ENCODE measurements at regions not wholly inside any gene's neighbourhood (a gene's known extent, or its start where the extent isn't known, plus 50 kb on each side); places are given as distances from the start of the nearest gene placed in this dataset.

DNA sequence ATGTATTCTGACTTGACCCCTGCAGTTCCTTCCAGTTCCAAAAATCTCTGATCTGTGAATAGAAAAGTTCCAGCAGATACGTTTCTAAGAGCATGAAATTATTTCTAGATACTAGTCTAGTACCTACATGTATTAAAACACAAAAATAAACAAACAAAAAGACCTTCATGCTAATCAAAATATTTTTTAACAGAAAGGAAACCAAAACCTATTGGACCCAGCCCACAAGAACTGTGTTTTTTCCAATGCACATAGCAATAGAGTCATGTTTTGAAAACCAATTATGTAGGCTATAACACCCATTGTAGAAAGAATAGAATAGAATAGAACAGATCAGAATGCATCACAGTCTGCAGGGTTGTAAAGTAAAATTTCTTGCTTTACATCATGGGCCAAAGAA is 158.6 kb upstream of the TNFAIP3 start:
- Histone ChIP-seq H3K4me2 (ENCODE audit: insufficient read depth, insufficient read length, low read length) (no peak overlapping the region), H3K4me1 (ENCODE audit: insufficient read depth, low read length) (no peaks in the 10 kb centered on the region), H3K27ac (ENCODE audit: insufficient read length, low read depth, low read length) (no peak overlapping the region), H3K79me1 (ENCODE audit: insufficient read depth, low read depth, low read length, poor library complexity, severe bottlenecking) (no peaks in the 10 kb centered on the region), H3K56ac (ENCODE audit: insufficient read length, low read depth, low read length) (no peak overlapping the region), H4K8ac (replicated peaks; ENCODE audit: insufficient read length, low read depth, low read length) (no peak overlapping the region), H2BK20ac (ENCODE audit: low read depth, low read length, poor library complexity, severe bottlenecking) (no peak overlapping the region), H2AFZ (ENCODE audit: low read length) (no peak overlapping the region), H2BK120ac (ENCODE audit: low read depth, low read length, poor library complexity, severe bottlenecking) (no peak overlapping the region), H4K20me1 (ENCODE audit: control insufficient read depth, insufficient read depth, insufficient read length) (no peaks in the 10 kb centered on the region), H3K23ac (ENCODE audit: insufficient read length, low read depth, low read length) (no peak overlapping the region), H4K5ac (ENCODE audit: insufficient read length, low read depth, low read length) (no peak overlapping the region), H3K79me2 (ENCODE audit: insufficient read depth, low read length) (no peaks in the 10 kb centered on the region; the same call in 1 of the 2 replicates), H3K27me3 (ENCODE audit: insufficient read depth, low read length) (no peaks in the 10 kb centered on the region), H4K91ac (ENCODE audit: insufficient read length, low read depth, low read length) (no peak overlapping the region), H2AK5ac (ENCODE audit: insufficient read length, low read length) (no peak overlapping the region), H3K18ac (ENCODE audit: insufficient read length, low read depth, low read length) (no peak overlapping the region), H2BK5ac (ENCODE audit: insufficient read length, low read length) (no peak overlapping the region), H2BK12ac (ENCODE audit: insufficient read length, low read depth, low read length) (no peak overlapping the region), H3K9me3 (ENCODE audit: control insufficient read depth, low read depth, low read length) (no peaks in the 10 kb centered on the region), H2BK15ac (ENCODE audit: low read depth, low read length) (no peak overlapping the region), H3K14ac (ENCODE audit: insufficient read depth, low read length) (no peak overlapping the region), H3K9ac (ENCODE audit: extremely low read depth, insufficient read length, low read length) (no peak overlapping the region), H3T11ph (ENCODE audit: low read length) (no peak overlapping the region), H3K4ac (ENCODE audit: low read depth, low read length) (no peak overlapping the region), H3K23me2 (ENCODE audit: insufficient read length, low read depth, low read length, poor library complexity, severe bottlenecking) (no peaks in the 10 kb centered on the region)
- TF ChIP-seq CTCF (conservative IDR thresholded peaks at IDR 0.05): no peak
- Mint-ChIP-seq H3K4me1 (peaks cover 5% of the 10 kb centered on the region in 2 experiments; a peak in 3 of 4 replicates), H3K9me3 (no peaks in the 10 kb centered on the region; a peak in 1 of 5 replicates), H3K27ac (no peak overlapping the region), H3K27me3 (ENCODE audit: low read depth) (peaks cover 14% of the 10 kb centered on the region), H3K4me3 (no peak overlapping the region), H3K36me3 (ENCODE audit: insufficient read depth in 1 of 3, low read depth in 3 of 3) (no peaks in the 10 kb centered on the region)
- DNase-seq: no peak
- WGBS (ENCODE audit: extremely low coverage, insufficient read length, low lambda C conversion rate): no CpG with 5 or more reads among the region's 1 CpG

All from H9 (cell line).